HFFc6 (cell line): ENCODE measurements at regions not wholly inside any gene's neighbourhood (a gene's known extent, or its start where the extent isn't known, plus 50 kb on each side); places are given as distances from the start of the nearest gene placed in this dataset.

Experiments
- DNase-seq: peaks from one replicate; pipeline ENCODE4 v3.0.0-alpha.2; 2018
- H3K27ac Mint-ChIP-seq: 2 replicates; pipeline ENCODE4 v1.8.0; 2020; ENCODE audit warnings: mild to moderate bottlenecking, mixed read lengths
- H3K27me3 Mint-ChIP-seq: 2 replicates; pipeline ENCODE4 v1.8.0; 2021; ENCODE audit warnings: mild to moderate bottlenecking, moderate library complexity, mixed read lengths; ENCODE audit not compliant: insufficient read depth
- H3K36me3 Mint-ChIP-seq: 2 replicates; pipeline ENCODE4 v1.8.0; 2021; ENCODE audit warnings: low read depth, mixed read lengths
- H3K4me1 Mint-ChIP-seq: 2 replicates; pipeline ENCODE4 v1.8.0; 2020; ENCODE audit warnings: low read depth, mixed read lengths
- H3K4me3 Mint-ChIP-seq: 2 replicates; pipeline ENCODE4 v1.8.0; 2020; ENCODE audit warnings: mild to moderate bottlenecking, moderate library complexity, mixed read lengths
- H3K9me3 Mint-ChIP-seq: 2 replicates; pipeline ENCODE4 v1.8.0; 2020; ENCODE audit warnings: mild to moderate bottlenecking, mixed read lengths
- TF ChIP-seq, protein P1 (sequence below): fragments of 200-600 bp; sonication (generic); IDR thresholded peaks from 2 replicates; pipeline ENCODE4 v1.5.0; 2021; ENCODE audit warnings: antibody characterized with exemption, mild to moderate bottlenecking

DNA sequence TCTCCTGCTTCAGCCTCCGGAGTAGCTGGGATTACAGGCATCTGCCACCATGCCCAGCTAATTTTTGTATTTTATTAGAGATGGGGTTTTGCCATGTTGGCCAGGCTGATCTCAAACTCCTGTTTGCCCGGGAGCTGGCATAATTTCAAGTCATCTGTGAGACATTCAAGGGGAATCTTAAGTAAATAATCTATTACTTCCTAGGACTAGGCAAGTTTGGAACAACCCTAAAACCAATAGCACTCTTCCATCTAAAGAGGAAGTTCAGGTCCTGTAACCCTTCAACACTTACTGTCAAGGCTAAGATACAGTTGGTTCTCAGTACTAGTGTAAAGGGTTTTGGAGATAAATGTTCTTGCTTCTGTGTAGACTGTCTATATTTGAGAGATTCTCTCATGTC lies 267.8 kb upstream of the IRAK1BP1 start:
- TF ChIP-seq, protein P1, sequence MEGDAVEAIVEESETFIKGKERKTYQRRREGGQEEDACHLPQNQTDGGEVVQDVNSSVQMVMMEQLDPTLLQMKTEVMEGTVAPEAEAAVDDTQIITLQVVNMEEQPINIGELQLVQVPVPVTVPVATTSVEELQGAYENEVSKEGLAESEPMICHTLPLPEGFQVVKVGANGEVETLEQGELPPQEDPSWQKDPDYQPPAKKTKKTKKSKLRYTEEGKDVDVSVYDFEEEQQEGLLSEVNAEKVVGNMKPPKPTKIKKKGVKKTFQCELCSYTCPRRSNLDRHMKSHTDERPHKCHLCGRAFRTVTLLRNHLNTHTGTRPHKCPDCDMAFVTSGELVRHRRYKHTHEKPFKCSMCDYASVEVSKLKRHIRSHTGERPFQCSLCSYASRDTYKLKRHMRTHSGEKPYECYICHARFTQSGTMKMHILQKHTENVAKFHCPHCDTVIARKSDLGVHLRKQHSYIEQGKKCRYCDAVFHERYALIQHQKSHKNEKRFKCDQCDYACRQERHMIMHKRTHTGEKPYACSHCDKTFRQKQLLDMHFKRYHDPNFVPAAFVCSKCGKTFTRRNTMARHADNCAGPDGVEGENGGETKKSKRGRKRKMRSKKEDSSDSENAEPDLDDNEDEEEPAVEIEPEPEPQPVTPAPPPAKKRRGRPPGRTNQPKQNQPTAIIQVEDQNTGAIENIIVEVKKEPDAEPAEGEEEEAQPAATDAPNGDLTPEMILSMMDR = no peak
- DNase-seq = peak; percentile 3
- Mint-ChIP-seq H3K4me1 (peaks cover 83% of the 10 kb centered on the region), H3K36me3 (peaks cover 13% of the 10 kb centered on the region), H3K9me3 (no peaks in the 10 kb centered on the region), H3K4me3 (peak overlapping the region; percentile 29), H3K27ac (peak overlapping the region; percentile 82), H3K27me3 (no peaks in the 10 kb centered on the region)

GRCh38 chr6:78605909-78606446 lies 261.4 kb upstream of the IRAK1BP1 start:
- peaks cover under 1% of the 10 kb centered on the region; the same call in 1 of the 2 replicates for H3K36me3 Mint-ChIP-seq
- peak overlapping the region; percentile 85 for H3K4me3 Mint-ChIP-seq
- peak; percentile 71 for DNase-seq
- peaks cover 66% of the 10 kb centered on the region for H3K4me1 Mint-ChIP-seq
- H3K9me3 Mint-ChIP-seq = no peaks in the 10 kb centered on the region
- H3K27ac Mint-ChIP-seq = peak overlapping the region; percentile 80
- no peaks in the 10 kb centered on the region for H3K27me3 Mint-ChIP-seq
- TF ChIP-seq, protein P1 = no peak

- Mint-ChIP-seq H3K4me3 (peak overlapping the region; percentile 27; the same call in 1 of the 2 replicates), H3K27ac (peak overlapping the region; percentile 53), H3K4me1 (peaks cover 54% of the 10 kb centered on the region), H3K36me3 (no peaks in the 10 kb centered on the region; the same call in 1 of the 2 replicates), H3K27me3 (no peaks in the 10 kb centered on the region), H3K9me3 (no peaks in the 10 kb centered on the region)
- TF ChIP-seq, protein P1 = no peak
- peak; percentile 18 for DNase-seq
Observed at GRCh38 chr6:78607189-78607588, 260.2 kb upstream of the IRAK1BP1 start.

GRCh38 chr6:78611102-78611620 lies 256.2 kb upstream of the IRAK1BP1 start:
- Mint-ChIP-seq H3K9me3 (no peaks in the 10 kb centered on the region), H3K27ac (no peak overlapping the region), H3K36me3 (no peaks in the 10 kb centered on the region), H3K4me1 (peaks cover 37% of the 10 kb centered on the region), H3K4me3 (no peak overlapping the region), H3K27me3 (no peaks in the 10 kb centered on the region)
- TF ChIP-seq, protein P1 = no peak
- no peak for DNase-seq

- TF ChIP-seq, protein P1 = peak; percentile 88
- Mint-ChIP-seq H3K4me3 (no peak overlapping the region), H3K27ac (no peak overlapping the region), H3K9me3 (no peaks in the 10 kb centered on the region), H3K4me1 (peaks cover 29% of the 10 kb centered on the region), H3K27me3 (no peaks in the 10 kb centered on the region), H3K36me3 (no peaks in the 10 kb centered on the region)
- DNase-seq = peak; percentile 24
Observed at GRCh38 chr6:78611886-78612480, 255.4 kb upstream of the IRAK1BP1 start.
